HG02678 (cell line): ENCODE measurements at regions not wholly inside any gene's neighbourhood (a gene's known extent, or its start where the extent isn't known, plus 50 kb on each side); places are given as distances from the start of the nearest gene placed in this dataset.
"Not testable (repeated sequence)": the region's sequence is repeated elsewhere in the genome, so short reads cannot be mapped to it uniquely, and the experiment has no call there.

Experiments
- ATAC-seq: cut with Tn5 transposase; IDR thresholded peaks from one replicate; pipeline ENCODE4 v1.9.1; 2021; ENCODE audit warnings: mild to moderate bottlenecking, moderate library complexity; ENCODE audit not compliant: unreplicated experiment

GRCh38 chr11:38751421-38751820 is 2153.4 kb upstream of the RAG2 start:
- no peak for ATAC-seq

GRCh38 chr11:38746516-38746915 is 2148.5 kb upstream of the RAG2 start:
- ATAC-seq, result not testable (repeated sequence)

GRCh38 chr11:38723361-38723760 is 2125.3 kb upstream of the RAG2 start:
- no peak for ATAC-seq

- no peak for ATAC-seq
Observed at GRCh38 chr11:38721586-38722315, 2123.7 kb upstream of the RAG2 start.

- no peak for ATAC-seq
Observed at GRCh38 chr11:38718659-38719058, 2120.6 kb upstream of the RAG2 start.

GRCh38 chr11:38718049-38718448 is 2120.0 kb upstream of the RAG2 start:
- no peak for ATAC-seq

- no peak for ATAC-seq
Observed at GRCh38 chr11:38711110-38711509, 2113.1 kb upstream of the RAG2 start.

- ATAC-seq, result no peak
Observed at GRCh38 chr11:38710262-38710661, 2112.2 kb upstream of the RAG2 start.

GRCh38 chr11:38700111-38700510 is 2102.1 kb upstream of the RAG2 start:
- no peak for ATAC-seq

- ATAC-seq, result no peak
Observed at GRCh38 chr11:38693306-38693705, 2095.3 kb upstream of the RAG2 start.

- ATAC-seq, result not testable (repeated sequence)
Observed at GRCh38 chr11:38690211-38690610, 2092.2 kb upstream of the RAG2 start.

GRCh38 chr11:38687008-38687407 is 2089.0 kb upstream of the RAG2 start:
- no peak for ATAC-seq

GRCh38 chr11:38683484-38683883 is 2085.4 kb upstream of the RAG2 start:
- ATAC-seq, result no peak

- ATAC-seq, result no peak
Observed at GRCh38 chr11:38680746-38681145, 2082.7 kb upstream of the RAG2 start.

GRCh38 chr11:38680166-38680565 is 2082.1 kb upstream of the RAG2 start:
- no peak for ATAC-seq

GRCh38 chr11:38672445-38672844 is 2074.4 kb upstream of the RAG2 start:
- no peak for ATAC-seq

- no peak for ATAC-seq
Observed at GRCh38 chr11:38667359-38667758, 2069.3 kb upstream of the RAG2 start.

- no peak for ATAC-seq
Observed at GRCh38 chr11:38648604-38649003, 2050.6 kb upstream of the RAG2 start.

- no peak for ATAC-seq
Observed at GRCh38 chr11:38646382-38646781, 2048.3 kb upstream of the RAG2 start.

- no peak for ATAC-seq
Observed at GRCh38 chr11:38640854-38641253, 2042.8 kb upstream of the RAG2 start.

- no peak for ATAC-seq
Observed at GRCh38 chr11:38612701-38613100, 2014.7 kb upstream of the RAG2 start.

GRCh38 chr11:38601371-38601770 is 2003.3 kb upstream of the RAG2 start:
- not testable (repeated sequence) for ATAC-seq

GRCh38 chr11:38598418-38598817 is 2000.4 kb upstream of the RAG2 start:
- no peak for ATAC-seq
